H1 (cell line): ENCODE measurements at regions not wholly inside any gene's neighbourhood (a gene's known extent, or its start where the extent isn't known, plus 50 kb on each side); places are given as distances from the start of the nearest gene placed in this dataset.

Experiments used
- CTCF ChIA-PET: fragments of 300-600 bp; sonication (Branson Sonifier 250); formaldehyde crosslinking; loops from one replicate; lab custom pipeline; 2021; ENCODE audit not compliant: partially characterized antibody; lab: Charles Lee
- POLR2A ChIA-PET: fragments of 300-600 bp; sonication (Branson Sonifier 250); formaldehyde crosslinking; loops from one replicate; lab custom pipeline; 2021; ENCODE audit warnings: inconsistent platforms; ENCODE audit not compliant: partially characterized antibody; lab: Charles Lee
- DNase-seq, 2 experiments: peaks; one replicate each; pipeline versions ENCODE4 v3.0.0 to v3.0.0-alpha.2; 2010 to 2022; ENCODE audit warnings: low spot score in 2 of 2, low read depth in 1 of 2, mixed read lengths in 1 of 2
- FAIRE-seq: peaks from 2 replicates; lab custom pipeline; 2011; peaks lifted over from hg19 to GRCh38; lab: Jason Lieb, UNC
- H2AFZ ChIP-seq: 2 replicates; pipeline ENCODE4 v1.8.1; 2012; ENCODE audit warnings: low read length, inconsistent platforms
- H2AK5ac ChIP-seq: 2 replicates; pipeline ENCODE4 v1.6.1; 2013; ENCODE audit warnings: low read depth, low read length
- H2BK120ac ChIP-seq: replicated peaks from 2 replicates; pipeline ENCODE3; 2013; ENCODE audit warnings: low read depth, low read length, inconsistent platforms
- H2BK12ac ChIP-seq: 2 replicates; pipeline ENCODE4 v1.6.1; 2013; ENCODE audit warnings: low read depth, low read length
- H2BK15ac ChIP-seq: 2 replicates; pipeline ENCODE4 v1.6.1; 2013; ENCODE audit warnings: low read length
- H2BK20ac ChIP-seq: 2 replicates; pipeline ENCODE4 v1.6.1; 2013; ENCODE audit warnings: low read length
- H2BK5ac ChIP-seq: 2 replicates; pipeline ENCODE4 v1.6.1; 2013; ENCODE audit warnings: low read depth, low read length
- H3K14ac ChIP-seq: 2 replicates; pipeline ENCODE4 v1.6.1; 2013; ENCODE audit warnings: inconsistent platforms; ENCODE audit not compliant: insufficient read length
- H3K18ac ChIP-seq: 2 replicates; pipeline ENCODE4 v1.6.1; 2013; ENCODE audit warnings: low read length; ENCODE audit errors: extremely low read depth
- H3K23ac ChIP-seq: 2 replicates; pipeline ENCODE4 v1.6.1; 2013; ENCODE audit warnings: inconsistent platforms; ENCODE audit not compliant: insufficient read length
- H3K23me2 ChIP-seq: 2 replicates; pipeline ENCODE4 v1.6.1; 2013; ENCODE audit warnings: low read depth, low read length
- H3K27ac ChIP-seq: 2 replicates; pipeline ENCODE4 v1.6.1; 2011; ENCODE audit warnings: low read depth, low read length, inconsistent platforms
- H3K27me3 ChIP-seq, 4 experiments: replicated peaks in 1 of 4; 1 replicate in 1 of 4; 2 replicates in 3 of 4; pipeline versions ENCODE4 v1.6.1 to v1.8.1; 2011 to 2013; ENCODE audit warnings: low read length in 3 of 4, mild to moderate bottlenecking in 3 of 4, inconsistent platforms in 2 of 4, mixed read lengths in 2 of 4, moderate library complexity in 1 of 4; ENCODE audit not compliant: control insufficient read depth in 3 of 4, insufficient read depth in 3 of 4; ENCODE audit errors: extremely low read depth in 1 of 4
- H3K36me3 ChIP-seq, 4 experiments: 2 replicates each; pipeline versions ENCODE4 v1.6.1 to v1.8.1; 2011 to 2013; ENCODE audit warnings: mild to moderate bottlenecking in 4 of 4, low read length in 3 of 4, moderate library complexity in 2 of 4, control low read depth in 1 of 4, inconsistent platforms in 1 of 4; ENCODE audit not compliant: insufficient read depth in 4 of 4, control insufficient read depth in 2 of 4
- H3K4ac ChIP-seq: replicated peaks from 2 replicates; pipeline ENCODE3; 2013; ENCODE audit warnings: low read length, low read depth, mixed read lengths, inconsistent platforms; ENCODE audit not compliant: insufficient read length
- H3K4me1 ChIP-seq, 4 experiments: replicated peaks in 1 of 4; 1 replicate in 1 of 4; 2 replicates in 3 of 4; pipeline versions ENCODE4 v1.6.1 to v1.8.1; 2011 to 2013; ENCODE audit warnings: low read length in 3 of 4, inconsistent platforms in 2 of 4, mixed read lengths in 1 of 4; ENCODE audit not compliant: insufficient read depth in 4 of 4, control insufficient read depth in 3 of 4
- H3K4me2 ChIP-seq, 2 experiments: 2 replicates each; pipeline versions ENCODE4 v1.6.1 to v1.8.1; 2011 to 2013; ENCODE audit warnings: low read depth in 2 of 2, low read length in 2 of 2, control low read depth in 1 of 2, inconsistent platforms in 1 of 2, mild to moderate bottlenecking in 1 of 2; ENCODE audit not compliant: insufficient read depth in 1 of 2
- H3K4me3 ChIP-seq, 4 experiments: fragments of 200-600, 300-600 bp in 1 of 4; sonication (generic), shearing (Covaris generic), sonication (Bioruptor Twin) in 1 of 4; 2 replicates each; pipeline versions ENCODE4 v1.5.1 to v1.8.1; 2011 to 2016; ENCODE audit warnings: low read length in 4 of 4, low read depth in 3 of 4, control low read depth in 2 of 4, inconsistent platforms in 2 of 4, mild to moderate bottlenecking in 2 of 4, mixed read lengths in 1 of 4, moderate library complexity in 1 of 4; ENCODE audit not compliant: insufficient read depth in 2 of 4; ENCODE audit errors: extremely low read depth in 1 of 4
- H3K56ac ChIP-seq: replicated peaks from 2 replicates; pipeline ENCODE3; 2013; ENCODE audit warnings: low read depth, mild to moderate bottlenecking, mixed read lengths, low read length, inconsistent platforms; ENCODE audit not compliant: insufficient read length
- H3K79me1 ChIP-seq: 2 replicates; pipeline ENCODE4 v1.6.1; 2013; ENCODE audit warnings: low read depth, low read length, control low read depth
- H3K79me2 ChIP-seq, 2 experiments: 2 replicates each; pipeline versions ENCODE4 v1.6.1 to v1.8.1; 2012 to 2013; ENCODE audit warnings: low read length in 2 of 2, mild to moderate bottlenecking in 2 of 2, inconsistent platforms in 1 of 2; ENCODE audit not compliant: insufficient read depth in 2 of 2, control insufficient read depth in 1 of 2
- H3K9ac ChIP-seq, 4 experiments: replicated peaks in 1 of 4; 1 replicate in 1 of 4; 2 replicates in 3 of 4; pipeline versions ENCODE4 v1.6.1 to v1.8.1; 2011 to 2013; ENCODE audit warnings: low read depth in 3 of 4, low read length in 3 of 4, control low read depth in 2 of 4, mild to moderate bottlenecking in 2 of 4, moderate library complexity in 2 of 4, inconsistent platforms in 1 of 4; ENCODE audit errors: extremely low read depth in 1 of 4
- H3K9me3 ChIP-seq, 2 experiments: 2 replicates each; pipeline versions ENCODE4 v1.6.1 to v1.8.1; 2012 to 2013; ENCODE audit warnings: mild to moderate bottlenecking in 2 of 2, moderate library complexity in 2 of 2, control low read depth in 1 of 2, inconsistent platforms in 1 of 2, low read depth in 1 of 2, low read length in 1 of 2, mixed read lengths in 1 of 2; ENCODE audit not compliant: insufficient read depth in 2 of 2
- H4K20me1 ChIP-seq, 2 experiments: replicated peaks in 1 of 2; 2 replicates each; pipeline versions ENCODE3 to v1.8.1; 2011 to 2013; ENCODE audit warnings: inconsistent platforms in 2 of 2, low read length in 2 of 2, mild to moderate bottlenecking in 1 of 2; ENCODE audit not compliant: insufficient read depth in 2 of 2, control insufficient read depth in 1 of 2
- H4K5ac ChIP-seq: 2 replicates; pipeline ENCODE4 v1.6.1; 2013; ENCODE audit warnings: low read length, low read depth, mixed read lengths, inconsistent platforms; ENCODE audit not compliant: insufficient read length
- H4K8ac ChIP-seq: 2 replicates; pipeline ENCODE4 v1.8.0; 2013; ENCODE audit warnings: mild to moderate bottlenecking, moderate library complexity, low read length, inconsistent platforms; ENCODE audit not compliant: insufficient read depth; ENCODE audit errors: extremely low read depth
- H4K91ac ChIP-seq: replicated peaks from 2 replicates; pipeline ENCODE3; 2013; ENCODE audit warnings: low read length, mixed read lengths, inconsistent platforms; ENCODE audit not compliant: insufficient read length
- CHD1 ChIP-seq: IDR thresholded peaks from 2 replicates; pipeline ENCODE4 v1.6.1; 2012; ENCODE audit warnings: low read depth, low read length, improper control_type of control experiment
- CREB1 ChIP-seq: IDR thresholded peaks from 2 replicates; pipeline ENCODE4 v1.6.1; 2012; ENCODE audit warnings: inconsistent platforms
- CTBP2 ChIP-seq: IDR thresholded peaks from 2 replicates; pipeline ENCODE4 v1.7.0; 2011; ENCODE audit warnings: borderline replicate concordance, mild to moderate bottlenecking, moderate library complexity, mixed read lengths, low read length; ENCODE audit not compliant: insufficient read depth, insufficient read length
- EZH2 ChIP-seq: fragments of 200-600 bp; sonication (generic); IDR thresholded peaks from 2 replicates; pipeline ENCODE4 v1.7.1; 2012; ENCODE audit warnings: low read depth, mild to moderate bottlenecking, moderate library complexity, low read length, inconsistent platforms; ENCODE audit not compliant: severe bottlenecking
- KDM1A ChIP-seq: fragments of 200-600, 300-600 bp; sonication (generic); IDR thresholded peaks from 2 replicates; pipeline ENCODE4 v1.7.1; 2016; ENCODE audit warnings: mild to moderate bottlenecking, low read length, borderline replicate concordance
- KDM4A ChIP-seq: IDR thresholded peaks from one replicate; pipeline ENCODE4 v1.7.1; 2012; ENCODE audit warnings: low read depth, mild to moderate bottlenecking, moderate library complexity, low read length, inconsistent platforms; ENCODE audit not compliant: severe bottlenecking
- NANOG ChIP-seq: IDR thresholded peaks from 2 replicates; pipeline ENCODE4 v1.6.1; 2011; ENCODE audit warnings: low read length, low read depth, mild to moderate bottlenecking, inconsistent platforms; ENCODE audit not compliant: insufficient read depth, poor library complexity, severe bottlenecking
- RFX5 ChIP-seq: IDR thresholded peaks from 2 replicates; pipeline ENCODE4 v1.6.1; 2011; ENCODE audit warnings: low read depth, low read length, improper control_type of control experiment, borderline replicate concordance
- RNF2 ChIP-seq: fragments of 200-900, 300-1000 bp; sonication (generic); IDR thresholded peaks from 2 replicates; pipeline ENCODE4 v1.7.1; 2016; ENCODE audit warnings: borderline replicate concordance, low read depth, mild to moderate bottlenecking, antibody characterized with exemption, low read length; ENCODE audit not compliant: poor library complexity, severe bottlenecking; ENCODE audit errors: missing control alignments
- SAP30 ChIP-seq: fragments of 300-600 bp; sonication (generic); IDR thresholded peaks from 2 replicates; pipeline ENCODE4 v1.7.1; 2012; ENCODE audit warnings: low read length, moderate library complexity, mild to moderate bottlenecking, inconsistent platforms; ENCODE audit not compliant: insufficient read depth, insufficient replicate concordance
- SIN3A ChIP-seq, 2 experiments: IDR thresholded peaks in 1 of 2; conservative IDR thresholded peaks in 1 of 2; 2 replicates each; pipeline ENCODE4 v1.6.1; 2011 to 2012; ENCODE audit warnings: low read length in 2 of 2, improper control_type of control experiment in 1 of 2, low read depth in 1 of 2, mild to moderate bottlenecking in 1 of 2
- SP2 ChIP-seq: IDR thresholded peaks from 2 replicates; pipeline ENCODE4 v1.6.1; 2012; ENCODE audit warnings: mild to moderate bottlenecking, low read length, inconsistent platforms
- SP4 ChIP-seq: IDR thresholded peaks from 2 replicates; pipeline ENCODE4 v1.6.1; 2012; ENCODE audit warnings: low read length, inconsistent platforms
- WGBS, 2 experiments: shearing (Covaris generic) in 1 of 2; methylation state at CpG; one replicate each; pipeline versions ENCODE4 v1.1.6 to v1.1.7; 2013 to 2015; ENCODE audit warnings: low lambda C conversion rate in 2 of 2, mixed read lengths in 2 of 2, inconsistent platforms in 1 of 2, low coverage in 1 of 2, missing lambda C conversion rate in 1 of 2; ENCODE audit not compliant: insufficient replicate concordance in 2 of 2, insufficient coverage in 1 of 2, insufficient read length in 1 of 2; ENCODE audit errors: extremely low coverage in 1 of 2, missing lambda C conversion rate in 1 of 2; 5-methylcytosine and 5-hydroxymethylcytosine counted together
- TF ChIP-seq, protein P1 (sequence below): IDR thresholded peaks from 2 replicates; pipeline ENCODE4 v1.6.1; 2011; ENCODE audit warnings: low read depth, mild to moderate bottlenecking, low read length; ENCODE audit not compliant: insufficient read depth

DNA sequence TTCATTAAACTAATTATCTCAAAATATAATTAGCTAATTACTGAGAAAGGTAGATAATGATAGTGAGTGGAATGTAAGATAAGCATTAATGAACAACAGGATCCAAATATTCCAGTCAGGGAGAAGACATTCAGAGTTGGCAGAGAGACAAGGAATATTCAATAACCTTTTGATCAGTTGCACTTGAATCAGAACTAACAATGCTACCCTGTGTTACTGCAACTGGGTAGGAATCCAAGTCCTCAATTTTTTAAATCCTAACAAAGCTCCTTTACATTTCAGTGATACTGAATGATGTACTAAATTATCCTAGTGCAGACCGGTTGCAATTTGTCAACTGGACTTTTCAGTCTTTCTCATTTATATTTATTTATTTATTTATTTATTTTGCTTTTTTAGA lies 107.1 kb upstream of the MIR17HG start:
- DNase-seq (no peak), FAIRE-seq (no peak)
- no peak overlapping the region for H3K18ac ChIP-seq
- ChIA-PET POLR2A (no interaction called here), CTCF (no interaction called here)
- H3K79me2 ChIP-seq, result no peaks in the 10 kb centered on the region
- H3K23me2 ChIP-seq, result no peaks in the 10 kb centered on the region; the same call in 1 of the 2 replicates
- no peak overlapping the region for H3K23ac ChIP-seq
- no peaks in the 10 kb centered on the region for H3K27me3 ChIP-seq
- no peak overlapping the region for H3K4ac ChIP-seq
- H3K79me1 ChIP-seq, result no peaks in the 10 kb centered on the region
- no peak overlapping the region for H3K9ac ChIP-seq
- no peaks in the 10 kb centered on the region for H3K4me1 ChIP-seq
- no peak overlapping the region for H2BK5ac ChIP-seq
- H2AK5ac ChIP-seq, result no peak overlapping the region
- no peak overlapping the region for H2AFZ ChIP-seq
- H3K14ac ChIP-seq, result no peak overlapping the region
- H3K4me2 ChIP-seq, result no peak overlapping the region
- H3K56ac ChIP-seq, result no peak overlapping the region
- no peak overlapping the region for H4K8ac ChIP-seq
- no peak overlapping the region for H2BK20ac ChIP-seq
- H3K27ac ChIP-seq, result no peak overlapping the region
- H4K5ac ChIP-seq, result no peak overlapping the region
- H4K91ac ChIP-seq, result no peak overlapping the region
- H2BK120ac ChIP-seq, result no peak overlapping the region
- no peaks in the 10 kb centered on the region for H4K20me1 ChIP-seq
- no peaks in the 10 kb centered on the region for H3K36me3 ChIP-seq
- H2BK15ac ChIP-seq, result no peak overlapping the region
- no peaks in the 10 kb centered on the region for H3K9me3 ChIP-seq
- WGBS, 2 experiments, result 81% methylated on average over 1 of the region's 1 CpG; no CpG with 5 or more reads in 1 of the 2 experiments
- no peak overlapping the region for H2BK12ac ChIP-seq
- H3K4me3 ChIP-seq, result no peak overlapping the region
- TF ChIP-seq SAP30 (no peak), CTBP2 (no peak), RNF2 (no peak), CREB1 (no peak), SP4 (no peak), EZH2 (no peak), SP2 (no peak), KDM1A (no peak), NANOG (no peak), KDM4A (no peak), CHD1 (no peak), SIN3A (conservative IDR thresholded peaks at IDR 0.05 in 1 of 2, IDR thresholded peaks at IDR 0.05 in 1 of 2; ENCODE audit: low read depth in 1 of 2, low read length in 2 of 2) (no peak), RFX5 (no peak)
- TF ChIP-seq, protein P1, sequence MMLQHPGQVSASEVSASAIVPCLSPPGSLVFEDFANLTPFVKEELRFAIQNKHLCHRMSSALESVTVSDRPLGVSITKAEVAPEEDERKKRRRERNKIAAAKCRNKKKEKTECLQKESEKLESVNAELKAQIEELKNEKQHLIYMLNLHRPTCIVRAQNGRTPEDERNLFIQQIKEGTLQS, result no peak
